ENCODE measurements at regions not wholly inside any gene's neighbourhood (a gene's known extent, or its start where the extent isn't known, plus 50 kb on each side); places are given as distances from the start of the nearest gene placed in this dataset.
"Not testable (repeated sequence)": the region's sequence is repeated elsewhere in the genome, so short reads cannot be mapped to it uniquely, and the experiment has no call there.

- no peak for DNase-seq
Measured at GRCh38 chr7:84817016-84817415, 369.8 kb downstream of the SEMA3D start.

GRCh38 chr7:84813376-84813775 lies 373.5 kb downstream of the SEMA3D start:
- no peak for DNase-seq

DNA sequence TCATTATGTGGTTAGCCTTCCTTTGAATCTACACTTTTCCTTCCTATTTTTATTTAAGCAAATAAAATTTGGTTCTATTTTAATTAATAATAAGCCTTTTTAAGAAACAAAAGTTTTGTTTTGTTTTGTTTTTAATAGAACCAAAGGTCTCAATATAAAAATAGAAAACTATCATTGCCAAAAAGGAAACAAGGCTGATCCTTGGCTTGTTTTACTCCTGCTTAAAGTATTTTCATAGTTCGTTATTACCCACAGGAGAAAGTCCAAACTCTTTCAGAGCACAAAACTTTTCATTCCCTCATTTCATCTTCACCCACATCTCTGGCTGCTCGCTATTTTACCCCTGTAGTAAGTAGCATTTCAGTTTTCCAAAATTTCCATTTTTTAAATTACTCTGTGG lies 374.8 kb downstream of the SEMA3D start:
- no peak for DNase-seq

DNA sequence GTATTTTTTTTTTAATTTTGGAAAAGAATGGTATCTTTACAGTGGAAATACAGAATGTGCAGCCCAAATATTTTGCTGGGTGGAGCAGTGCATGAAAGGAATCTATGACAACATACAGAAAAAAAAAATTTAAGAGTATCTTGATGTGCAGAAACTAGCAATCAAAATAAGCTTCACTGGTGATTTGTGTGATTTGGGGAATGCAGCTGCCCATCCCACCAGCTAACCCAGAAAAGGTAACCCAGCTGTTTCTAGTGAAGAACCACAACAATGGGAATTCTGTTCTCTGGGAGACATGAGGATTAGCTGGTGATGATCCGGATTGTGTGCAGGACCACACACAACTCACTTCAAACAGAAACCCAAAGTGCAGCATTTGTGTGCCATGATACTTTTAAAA lies 375.5 kb downstream of the SEMA3D start:
- no peak for DNase-seq

DNA sequence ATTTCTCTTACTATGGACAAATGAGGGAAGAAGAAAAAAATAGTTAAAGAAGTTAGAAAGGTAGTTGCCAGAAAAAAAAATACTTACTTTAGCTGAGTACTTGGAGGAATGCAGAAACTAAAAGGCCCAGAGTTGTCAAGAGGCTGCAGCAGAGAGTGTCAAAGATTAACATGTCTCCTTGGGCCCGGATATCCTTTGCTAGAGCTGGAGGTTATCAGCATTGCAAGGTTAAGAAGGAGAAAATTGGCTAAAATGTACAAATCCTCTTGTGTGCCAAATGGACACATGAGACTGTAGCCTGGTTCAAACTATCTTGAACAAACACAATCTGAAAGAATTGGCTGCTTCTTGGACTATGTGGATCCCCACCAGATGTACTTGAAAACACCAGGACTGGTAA lies 377.0 kb downstream of the SEMA3D start:
- DNase-seq = no peak

GRCh38 chr7:84803979-84804378 lies 382.9 kb downstream of the SEMA3D start:
- no peak for DNase-seq

- no peak for DNase-seq
Measured at GRCh38 chr7:84801396-84801795, 385.5 kb downstream of the SEMA3D start.

- no peak for DNase-seq
Measured at GRCh38 chr7:84800846-84801245, 386.0 kb downstream of the SEMA3D start.

- DNase-seq = no peak
Measured at GRCh38 chr7:84799106-84799505, 387.8 kb downstream of the SEMA3D start.

- DNase-seq = no peak
Measured at GRCh38 chr7:84792231-84792893, 394.5 kb downstream of the SEMA3D start.

GRCh38 chr7:84790882-84791281 lies 396.0 kb downstream of the SEMA3D start:
- DNase-seq = no peak

GRCh38 chr7:84786073-84786472 lies 400.8 kb downstream of the SEMA3D start:
- DNase-seq = no peak

GRCh38 chr7:84784450-84784849 lies 402.4 kb downstream of the SEMA3D start:
- no peak for DNase-seq

DNA sequence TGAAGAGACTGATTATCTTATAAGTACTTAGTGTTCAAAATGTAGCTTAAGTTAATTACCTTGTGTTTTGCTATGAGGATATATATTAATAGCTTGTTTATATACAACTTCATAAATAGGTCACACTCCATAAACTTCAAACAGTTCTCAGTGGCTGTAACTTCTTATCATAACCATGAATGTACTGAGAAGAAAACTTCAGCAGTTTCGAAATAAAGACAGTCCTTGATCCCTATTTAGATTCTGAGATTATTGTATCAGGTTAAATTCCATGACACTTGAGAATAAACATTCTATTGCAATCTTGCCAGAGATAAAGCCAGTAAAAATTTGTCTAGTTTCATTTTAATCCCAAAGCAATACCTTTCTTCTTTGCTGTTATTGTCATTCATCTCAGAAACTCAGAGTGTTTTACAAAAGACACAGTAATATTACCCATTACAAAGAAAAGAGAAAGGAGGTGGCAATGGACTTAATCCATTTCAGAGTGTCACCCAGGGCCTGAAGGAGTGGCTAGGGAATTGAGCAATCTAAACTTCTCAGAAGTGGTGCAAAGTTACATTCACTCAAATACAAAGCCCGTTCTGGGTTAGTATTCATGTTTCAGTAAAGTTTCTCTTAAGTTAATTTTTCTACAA lies 403.6 kb downstream of the SEMA3D start:
- no peak for DNase-seq

DNA sequence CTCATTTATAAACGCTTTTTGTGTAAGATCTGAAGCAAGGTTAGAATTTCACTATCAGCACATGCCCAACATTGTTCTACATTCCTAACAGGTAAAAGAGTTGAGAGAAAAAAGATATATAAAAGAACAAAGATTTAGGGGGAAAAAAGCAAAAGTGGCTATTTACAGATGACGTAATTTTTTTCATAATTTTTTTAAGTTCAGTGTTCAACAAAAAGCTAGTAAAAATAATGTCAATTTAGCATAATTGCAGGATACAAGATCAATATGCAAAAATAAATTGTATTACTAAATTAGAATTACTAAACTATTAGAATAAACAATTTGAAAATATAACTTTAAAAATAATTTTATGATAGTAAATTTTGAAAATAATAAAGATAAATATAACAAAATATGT lies 405.0 kb downstream of the SEMA3D start:
- no peak for DNase-seq

GRCh38 chr7:84780158-84781124 lies 406.4 kb downstream of the SEMA3D start:
- DNase-seq = no peak

- DNase-seq = no peak
Measured at GRCh38 chr7:84757761-84758160, 429.1 kb downstream of the SEMA3D start.

DNA sequence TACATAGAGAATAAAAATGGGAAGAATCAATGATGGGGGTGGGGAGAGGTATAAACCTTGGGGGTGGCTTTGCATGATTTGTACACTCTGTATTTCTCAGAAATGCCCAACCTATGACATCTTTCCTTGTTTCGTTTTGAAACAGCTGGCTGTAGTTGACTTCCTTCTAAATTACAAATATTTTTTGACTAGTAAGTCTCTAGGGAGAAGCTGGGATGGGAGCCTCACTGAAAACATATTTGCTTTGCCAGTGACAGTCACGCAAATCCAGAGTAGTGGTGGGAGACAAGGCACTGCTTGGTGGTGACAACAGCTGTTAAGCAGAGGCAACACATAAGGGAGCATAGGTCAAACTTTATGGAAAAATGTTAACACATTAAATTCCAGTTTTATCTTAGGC lies 440.5 kb downstream of the SEMA3D start:
- peak; percentile 41 for DNase-seq

DNA sequence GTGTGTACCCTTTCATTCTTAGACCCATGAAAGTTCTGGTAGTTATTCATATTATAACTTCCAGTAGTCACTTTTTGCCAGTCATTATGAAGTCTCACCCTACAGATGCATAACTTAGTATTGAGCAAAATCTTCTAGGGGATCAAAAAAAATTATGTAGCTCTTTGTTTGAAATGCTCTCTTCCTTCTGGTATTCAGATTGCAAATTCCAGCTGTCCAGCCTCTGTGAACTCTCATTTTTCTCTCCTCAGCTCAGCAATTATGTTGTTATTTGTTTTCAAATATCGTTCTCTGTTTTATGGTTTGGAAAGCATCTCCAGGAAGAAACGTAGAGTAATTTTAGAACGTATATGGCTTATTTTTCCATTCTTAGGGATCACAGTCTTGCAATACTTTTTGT lies 442.5 kb downstream of the SEMA3D start:
- DNase-seq = no peak

GRCh38 chr7:84738583-84739150 lies 448.2 kb downstream of the SEMA3D start:
- DNase-seq = no peak

GRCh38 chr7:84735677-84736076 lies 451.2 kb downstream of the SEMA3D start:
- DNase-seq = no peak

- DNase-seq = no peak
Measured at GRCh38 chr7:84735011-84735410, 451.8 kb downstream of the SEMA3D start.

- DNase-seq = not testable (repeated sequence)
Measured at GRCh38 chr7:84733976-84734375, 452.9 kb downstream of the SEMA3D start.
